NCI-H2227 treated with DMSO at 0.1 percent for 48 hours (cell line): ENCODE measurements at regions not wholly inside any gene's neighbourhood (a gene's known extent, or its start where the extent isn't known, plus 50 kb on each side); places are given as distances from the start of the nearest gene placed in this dataset.
"Not testable (repeated sequence)": the region's sequence is repeated elsewhere in the genome, so short reads cannot be mapped to it uniquely, and the experiment has no call there.

ENCODE experiments used
- DNase-seq: peaks from one replicate; lab custom pipeline; 2025; lab: John Stamatoyannopoulos, UW

DNA sequence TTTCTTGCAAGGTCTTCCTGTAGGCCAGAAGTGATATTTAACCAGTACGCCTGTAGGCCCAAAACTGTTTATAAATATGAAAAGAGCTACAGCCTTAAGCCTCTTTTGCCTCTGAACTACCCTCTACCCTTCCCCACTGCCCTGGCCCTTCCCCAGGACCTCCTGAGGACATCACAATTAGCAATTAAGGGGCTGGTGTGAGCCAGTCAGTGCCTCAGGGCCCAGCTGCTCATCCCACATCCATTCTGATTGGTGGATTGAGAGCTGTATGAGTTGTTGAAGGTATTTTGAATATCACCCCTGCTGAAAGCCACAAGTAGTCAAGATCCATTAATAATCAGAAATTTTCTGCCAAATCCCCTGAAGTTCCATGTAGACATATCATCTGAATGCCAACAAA lies 126.3 kb upstream of the TACR1 start:
- no peak for DNase-seq

DNA sequence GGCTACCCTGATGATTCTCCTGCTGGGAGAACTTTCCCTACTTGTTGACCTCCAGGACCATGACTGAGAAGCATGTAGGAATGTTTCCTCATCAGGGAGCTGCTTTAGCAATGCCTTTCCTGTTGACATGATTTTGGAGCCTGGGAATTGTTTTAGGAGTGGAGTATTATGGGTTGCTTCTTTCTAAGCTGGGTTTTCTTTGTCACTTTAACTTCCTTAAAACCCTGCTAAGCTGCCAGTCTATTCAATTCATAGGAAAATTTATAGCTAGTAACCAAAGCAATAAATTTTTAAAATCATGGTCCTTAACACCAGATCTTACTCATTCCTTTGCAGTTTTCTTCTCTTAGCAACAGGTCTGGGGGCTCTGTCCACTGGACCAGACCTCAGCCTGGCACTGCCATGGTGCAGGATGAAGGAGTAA lies 125.6 kb upstream of the TACR1 start:
- no peak for DNase-seq

DNA sequence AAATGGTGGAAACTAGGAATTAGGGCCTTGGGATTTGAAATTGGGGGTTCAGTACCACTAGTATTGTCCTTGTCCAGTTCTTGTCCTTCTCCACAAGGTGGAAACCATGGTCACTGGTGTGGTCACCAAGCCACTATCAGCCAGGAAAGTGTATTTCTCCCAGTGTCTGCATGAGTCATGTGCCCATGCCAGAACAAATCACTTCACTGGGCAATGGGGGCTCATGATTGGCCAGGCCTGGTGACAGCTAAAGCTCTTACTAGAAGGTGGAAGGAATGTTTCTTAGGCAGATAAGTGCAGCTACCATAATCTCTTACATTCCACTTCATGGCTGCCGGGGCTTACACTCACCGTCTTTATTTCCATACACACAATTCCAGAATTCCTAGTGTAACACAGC lies 124.8 kb upstream of the TACR1 start:
- DNase-seq, result no peak

DNA sequence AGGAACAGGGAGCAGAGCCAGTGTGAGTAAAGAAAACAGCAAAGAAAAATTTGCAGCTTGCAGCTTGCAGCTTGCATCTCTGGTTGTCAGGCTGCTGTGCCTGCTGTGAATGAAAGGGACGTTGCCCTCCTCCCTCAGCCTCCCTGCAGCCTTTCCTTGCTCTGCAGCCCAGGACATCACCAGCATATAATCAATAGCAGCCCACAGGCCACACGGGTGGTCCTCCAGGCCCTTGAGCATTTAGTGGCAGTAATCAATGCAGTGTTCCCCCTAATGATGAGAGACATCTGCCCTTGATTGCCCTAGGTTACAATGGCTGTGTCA lies 122.2 kb upstream of the TACR1 start:
- DNase-seq, result no peak

DNA sequence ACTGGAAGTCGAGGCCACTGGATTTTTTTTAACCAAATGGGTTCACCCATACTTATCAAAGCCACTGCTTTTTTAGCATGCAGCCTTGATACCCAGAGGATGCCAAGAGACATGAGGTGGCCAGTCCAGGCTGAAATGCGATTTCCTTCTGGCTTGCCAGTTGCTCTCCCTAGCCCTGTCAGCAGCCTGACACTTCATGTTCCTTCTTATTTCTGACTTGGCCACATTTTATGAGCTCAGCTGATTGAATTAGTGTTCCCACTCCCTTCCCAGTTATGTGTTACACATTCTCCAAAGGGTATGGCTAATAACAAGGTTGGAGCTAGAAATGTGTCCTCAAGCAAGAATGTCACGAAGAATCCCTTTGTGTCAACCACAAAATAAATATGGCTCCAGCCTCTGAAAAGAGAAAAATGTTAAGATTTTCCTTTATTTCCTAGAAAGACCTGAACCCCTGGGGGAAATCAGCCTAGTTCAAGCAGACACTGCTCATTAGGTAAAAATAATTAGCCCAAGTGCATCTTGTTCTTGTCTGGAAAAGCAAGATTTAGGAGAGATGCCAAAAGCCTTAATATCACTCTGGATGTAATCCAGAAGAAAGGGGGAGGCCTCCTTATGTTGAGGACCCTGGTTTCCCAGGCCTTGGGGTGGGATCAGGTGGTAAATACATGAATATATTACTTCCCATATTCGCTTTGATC lies 121.7 kb upstream of the TACR1 start:
- no peak for DNase-seq

DNA sequence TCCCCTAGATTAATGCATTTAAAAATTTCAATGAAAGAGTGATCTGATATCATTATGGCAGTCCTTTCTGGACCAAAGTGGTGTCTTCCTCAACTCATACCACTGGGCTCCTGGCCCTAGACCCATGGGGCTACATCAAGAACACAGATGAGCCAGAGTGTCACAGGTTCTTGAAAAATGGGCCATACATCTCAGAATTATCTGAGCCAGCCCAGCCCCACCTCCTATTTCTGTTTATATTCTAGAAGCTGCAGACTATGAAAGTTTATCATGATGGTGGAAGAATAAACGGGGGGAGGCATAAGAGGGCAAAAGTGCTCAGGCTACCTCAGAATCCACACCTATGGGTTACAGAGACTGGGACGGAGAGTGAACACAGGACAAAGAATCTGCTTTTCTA lies 120.6 kb upstream of the TACR1 start:
- DNase-seq, result no peak

DNA sequence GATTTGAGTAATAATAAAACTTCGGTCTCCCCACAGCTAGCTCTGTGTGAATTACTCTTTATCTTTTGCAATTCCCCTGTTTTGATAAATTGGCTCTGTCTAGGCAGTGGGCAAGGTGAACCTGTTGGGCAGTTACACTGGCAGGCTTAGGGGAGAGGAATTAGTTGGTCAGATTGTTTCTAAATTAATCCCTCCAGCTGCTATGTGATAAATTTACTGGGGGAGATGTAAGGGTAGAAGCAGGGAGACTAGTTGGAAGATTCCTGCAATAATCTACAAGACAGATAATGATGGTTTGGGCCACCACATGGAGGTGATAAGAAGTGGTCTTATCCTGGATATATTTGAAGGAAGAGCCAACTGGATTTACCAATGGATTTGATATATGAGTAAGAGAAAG lies 118.5 kb upstream of the TACR1 start:
- no peak for DNase-seq

DNA sequence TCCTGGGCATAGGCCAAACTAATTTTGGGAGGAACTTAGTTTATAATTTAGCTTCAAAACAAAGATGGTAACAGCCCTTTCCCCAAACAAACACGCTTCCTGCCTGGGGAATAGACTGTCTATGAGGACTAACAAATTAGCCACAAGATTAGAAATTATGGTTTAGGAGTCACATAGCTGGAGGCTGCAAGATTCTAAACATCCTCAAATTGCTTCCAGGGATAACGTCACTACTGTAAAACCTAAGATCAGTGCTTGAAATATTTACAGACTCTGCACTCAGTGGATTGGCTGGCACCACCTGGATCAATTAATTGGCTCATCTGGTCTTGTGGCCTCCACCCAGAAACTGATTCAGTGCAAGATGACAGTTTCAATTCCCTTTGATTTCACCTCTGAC lies 118.0 kb upstream of the TACR1 start:
- DNase-seq, result no peak

DNA sequence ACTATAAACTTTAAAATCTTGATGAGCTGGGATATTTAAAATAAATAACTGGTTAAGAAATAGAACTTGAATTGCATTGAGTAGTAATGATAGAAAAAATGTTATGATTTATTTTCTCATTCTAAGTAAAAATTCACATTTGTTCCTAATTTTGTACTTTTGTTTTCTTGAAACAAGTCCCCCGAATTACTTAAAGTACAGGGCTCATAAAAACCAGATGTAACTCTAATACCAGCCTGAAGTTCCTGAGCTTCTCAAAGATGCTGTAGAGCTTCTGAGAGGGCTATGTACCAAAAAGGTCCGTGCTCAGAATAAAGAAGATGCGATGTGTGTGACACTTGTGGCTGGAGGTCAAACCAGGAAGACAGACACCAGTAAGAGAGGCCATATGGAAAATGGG lies 116.1 kb upstream of the TACR1 start:
- DNase-seq, result no peak

DNA sequence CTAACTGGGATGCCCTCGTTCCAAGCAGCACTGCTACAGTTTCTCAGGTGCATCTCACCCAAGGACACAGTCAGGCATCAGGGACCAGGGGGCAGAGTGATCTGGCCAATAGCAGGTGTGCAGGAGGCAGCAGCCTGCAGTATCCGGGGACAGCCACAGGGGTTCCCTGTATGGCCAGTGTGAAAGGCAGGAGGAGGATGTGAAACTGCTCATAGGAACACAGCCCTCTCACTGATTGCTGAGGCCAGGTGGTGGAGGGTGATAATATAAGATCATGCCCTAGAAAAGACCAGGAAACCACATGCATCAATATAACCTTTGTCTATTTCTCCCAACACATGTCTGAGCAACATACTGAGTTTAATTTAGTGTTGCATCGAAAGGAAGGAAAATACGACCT lies 112.7 kb upstream of the TACR1 start:
- DNase-seq, result no peak

DNA sequence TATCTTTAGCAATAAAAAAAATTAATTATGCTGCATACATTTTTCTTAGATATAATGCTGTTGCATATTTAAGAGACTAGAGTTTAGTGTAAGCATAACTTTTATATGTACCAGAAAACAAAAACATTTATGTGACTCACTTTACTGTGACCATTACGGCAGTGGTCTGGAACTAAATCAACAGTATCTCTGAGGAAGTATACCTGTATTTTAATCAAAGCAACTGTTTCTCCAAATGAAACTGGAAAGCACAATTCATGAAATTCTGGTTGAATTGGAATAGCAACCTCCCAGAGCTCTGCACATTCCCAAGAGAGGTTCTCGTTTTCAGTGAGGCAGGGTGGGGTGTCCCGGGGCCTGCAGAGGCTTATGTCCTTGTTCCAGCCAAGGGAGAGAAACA lies 112.2 kb upstream of the TACR1 start:
- no peak for DNase-seq

DNA sequence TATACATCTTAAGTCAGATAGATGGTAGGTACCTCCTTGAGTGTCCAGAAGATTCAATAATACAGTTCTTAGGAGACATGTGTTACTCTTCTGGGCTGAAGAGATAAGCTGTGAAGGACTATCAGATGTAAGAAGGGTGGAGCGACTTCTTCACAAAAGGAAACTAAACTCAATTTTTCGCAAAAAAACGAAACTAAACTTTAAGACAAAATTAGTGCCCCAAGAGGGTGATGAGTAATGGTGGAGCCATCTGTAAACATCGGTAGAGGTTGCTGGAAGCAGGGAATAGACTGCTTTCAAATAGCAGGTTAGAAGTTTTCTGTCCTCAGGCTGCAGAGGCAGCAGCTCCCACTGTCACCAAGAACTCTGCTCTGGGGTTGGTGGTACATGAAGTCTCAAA lies 111.6 kb upstream of the TACR1 start:
- no peak for DNase-seq

DNA sequence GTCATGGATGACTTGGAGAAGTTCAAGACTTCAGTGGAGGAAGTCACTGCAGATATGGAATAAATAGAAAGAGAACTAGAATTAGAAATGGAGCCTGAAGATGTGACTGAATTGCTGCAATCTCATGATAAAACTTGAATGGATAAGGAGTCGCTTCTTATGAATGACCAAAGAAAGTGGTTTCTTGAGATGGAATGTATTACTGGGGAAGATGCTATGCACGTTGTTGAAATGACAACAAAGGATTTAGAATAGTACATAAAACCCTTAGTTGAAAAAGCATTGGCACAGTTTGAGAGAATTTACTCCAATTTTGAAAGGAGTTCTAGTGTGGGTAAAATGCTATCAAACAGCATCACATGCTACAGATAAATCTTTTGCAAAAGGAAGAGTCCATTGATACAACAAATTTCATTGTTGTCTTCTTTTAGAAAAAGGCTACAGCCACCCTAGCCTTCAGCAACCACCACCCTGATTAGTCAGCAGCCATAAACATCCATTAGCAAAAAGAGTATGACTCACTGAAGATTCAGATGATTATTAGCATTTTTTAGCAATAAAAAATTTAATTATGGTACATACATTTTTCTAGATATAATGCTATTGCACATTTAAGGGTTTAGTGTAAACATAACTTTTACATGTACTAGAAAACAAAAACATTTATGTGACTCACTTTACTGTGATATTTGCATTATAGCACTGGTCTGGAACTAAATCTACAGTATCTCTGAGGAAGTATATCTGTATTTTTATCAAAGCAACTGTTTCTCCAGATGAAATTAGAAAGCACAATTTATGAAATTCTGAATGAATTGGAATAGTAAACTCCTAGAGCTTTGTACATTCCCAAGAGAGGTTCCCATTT lies 110.5 kb upstream of the TACR1 start:
- no peak for DNase-seq

DNA sequence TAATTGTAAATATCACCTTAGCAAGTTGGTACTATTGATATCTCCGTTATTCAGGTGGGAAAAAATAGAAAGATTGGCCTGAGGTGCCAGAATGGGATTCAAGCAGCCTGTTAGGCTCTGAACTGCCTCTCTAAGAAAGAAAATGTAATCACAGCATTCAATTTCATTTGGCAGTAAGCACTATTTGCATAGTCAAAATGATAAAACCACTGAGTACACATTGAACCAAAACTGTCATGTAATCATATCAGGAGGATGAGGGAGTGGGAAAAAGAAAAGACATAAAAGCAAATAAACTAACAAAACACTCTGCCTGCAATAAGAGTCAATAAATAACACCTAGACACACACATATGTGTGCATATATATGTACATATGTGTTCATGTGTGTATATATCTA lies 103.9 kb upstream of the TACR1 start:
- DNase-seq, result no peak

DNA sequence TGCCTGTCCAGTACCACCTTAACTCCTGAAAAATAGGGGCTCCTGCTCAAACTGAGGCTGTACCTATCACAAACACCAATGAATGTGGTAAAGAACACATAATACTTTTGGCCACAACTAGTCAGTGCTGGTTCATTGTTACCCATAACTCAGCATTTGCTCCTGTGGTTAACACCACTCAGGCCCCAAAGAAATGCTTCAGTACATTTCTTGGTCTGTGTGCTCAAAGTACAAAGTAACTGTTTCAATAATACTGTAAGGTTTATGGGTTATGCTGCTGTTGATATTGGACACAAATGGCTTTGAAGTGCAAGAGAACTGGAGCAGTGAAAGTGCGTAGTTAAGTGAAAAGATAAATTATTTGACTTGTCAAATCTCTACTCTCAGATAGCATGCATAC lies 95.0 kb upstream of the TACR1 start:
- DNase-seq, result no peak

DNA sequence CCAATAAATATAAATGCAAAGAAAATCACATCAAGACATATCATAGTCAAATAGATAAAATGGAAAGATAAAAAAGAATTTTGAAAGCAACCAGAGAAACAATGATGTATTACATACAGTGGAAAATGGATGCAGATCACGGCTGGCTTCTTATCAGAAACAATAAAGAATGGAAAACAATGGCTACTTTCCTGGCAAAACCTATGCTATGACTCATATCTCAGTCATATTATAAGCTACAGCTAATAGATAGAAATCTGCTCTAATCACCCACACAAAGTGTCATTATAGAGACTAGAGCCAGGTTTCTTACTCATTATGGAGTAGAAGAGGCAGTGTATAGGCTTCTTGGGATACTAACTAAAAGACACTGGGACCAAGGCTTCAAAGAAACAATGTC lies 93.5 kb upstream of the TACR1 start:
- DNase-seq, result no peak

DNA sequence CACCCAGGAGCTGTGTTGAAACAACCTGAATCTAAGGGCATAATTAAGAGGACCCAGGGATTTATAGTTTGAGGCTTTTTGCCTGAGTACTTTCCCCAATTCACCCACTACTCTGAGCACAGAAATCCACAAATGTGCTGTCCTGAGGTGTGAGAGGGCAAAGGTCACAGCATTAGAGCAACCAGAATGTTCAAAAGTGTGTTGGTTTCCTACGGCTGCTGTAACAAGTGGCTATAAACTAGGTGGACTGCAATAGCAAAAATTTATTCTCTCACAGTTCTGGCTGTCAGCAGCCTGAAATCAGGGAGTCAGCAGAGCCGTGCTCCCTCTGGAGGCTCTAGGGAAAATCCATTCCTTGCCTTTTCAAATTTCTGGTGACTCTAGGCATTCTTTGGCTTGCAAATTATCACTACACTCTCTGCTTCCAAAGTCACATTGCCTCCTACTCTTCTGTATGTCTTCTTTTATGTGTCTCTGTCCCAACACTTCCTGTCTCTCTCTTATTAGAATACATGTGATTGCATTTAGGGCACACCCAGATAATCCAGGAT lies 91.4 kb upstream of the TACR1 start:
- peak; percentile 17 for DNase-seq

DNA sequence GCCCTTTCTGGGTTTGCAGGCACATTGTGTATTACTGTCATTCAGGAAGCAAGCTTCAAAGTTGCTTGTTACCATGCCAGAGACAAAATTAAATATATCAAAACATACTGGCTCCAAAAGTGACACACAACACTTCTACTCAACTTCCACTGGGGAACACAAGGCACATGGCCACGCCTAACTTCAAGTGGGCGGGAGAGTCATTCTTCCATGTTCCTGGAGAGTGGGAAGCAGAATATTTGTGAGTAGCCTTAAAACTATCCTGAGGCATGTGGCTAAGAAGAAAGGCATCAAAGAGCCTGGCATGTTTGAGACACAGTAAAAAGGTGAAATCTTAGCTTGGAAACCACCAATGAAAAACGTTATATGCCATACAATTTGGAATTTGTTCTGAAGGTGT lies 90.5 kb upstream of the TACR1 start:
- DNase-seq, result no peak

DNA sequence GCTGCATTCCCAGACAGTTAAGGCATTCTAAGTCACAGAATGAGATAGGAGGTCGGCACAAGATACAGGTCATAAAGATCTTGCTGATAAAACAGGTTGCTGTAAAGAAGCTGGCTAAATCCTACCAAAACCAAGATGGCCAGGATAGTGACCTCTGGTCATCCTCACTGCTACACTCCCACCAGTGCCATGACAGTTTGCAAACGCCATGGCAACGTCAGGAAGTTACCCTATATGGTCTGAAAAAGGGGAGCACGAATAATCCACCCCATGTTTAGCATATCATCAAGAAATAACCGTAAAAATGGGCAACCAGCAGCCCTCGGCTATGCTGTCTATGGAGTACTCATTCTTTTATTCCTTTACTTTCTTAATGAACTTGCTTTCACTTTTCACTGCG lies 89.9 kb upstream of the TACR1 start:
- DNase-seq, result not testable (repeated sequence)

DNA sequence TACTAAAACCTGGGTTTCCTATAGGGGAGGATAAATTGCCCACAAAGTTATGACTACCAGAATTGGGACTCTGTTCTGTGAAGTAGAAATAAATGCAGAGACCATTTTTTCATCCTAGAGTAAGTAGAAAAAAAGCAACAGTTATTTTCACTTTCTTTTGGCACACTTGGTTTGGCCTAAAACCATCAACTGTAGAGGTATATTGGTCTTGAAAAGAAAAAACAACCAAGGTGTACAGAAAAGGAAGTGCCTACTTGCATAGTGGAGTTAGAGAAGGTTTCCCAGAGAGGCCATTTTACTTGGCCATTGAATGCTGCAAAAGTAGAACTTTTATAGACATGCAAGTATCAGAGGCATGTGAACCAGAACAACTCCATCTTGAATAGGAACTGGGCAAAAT lies 89.4 kb upstream of the TACR1 start:
- DNase-seq, result no peak

DNA sequence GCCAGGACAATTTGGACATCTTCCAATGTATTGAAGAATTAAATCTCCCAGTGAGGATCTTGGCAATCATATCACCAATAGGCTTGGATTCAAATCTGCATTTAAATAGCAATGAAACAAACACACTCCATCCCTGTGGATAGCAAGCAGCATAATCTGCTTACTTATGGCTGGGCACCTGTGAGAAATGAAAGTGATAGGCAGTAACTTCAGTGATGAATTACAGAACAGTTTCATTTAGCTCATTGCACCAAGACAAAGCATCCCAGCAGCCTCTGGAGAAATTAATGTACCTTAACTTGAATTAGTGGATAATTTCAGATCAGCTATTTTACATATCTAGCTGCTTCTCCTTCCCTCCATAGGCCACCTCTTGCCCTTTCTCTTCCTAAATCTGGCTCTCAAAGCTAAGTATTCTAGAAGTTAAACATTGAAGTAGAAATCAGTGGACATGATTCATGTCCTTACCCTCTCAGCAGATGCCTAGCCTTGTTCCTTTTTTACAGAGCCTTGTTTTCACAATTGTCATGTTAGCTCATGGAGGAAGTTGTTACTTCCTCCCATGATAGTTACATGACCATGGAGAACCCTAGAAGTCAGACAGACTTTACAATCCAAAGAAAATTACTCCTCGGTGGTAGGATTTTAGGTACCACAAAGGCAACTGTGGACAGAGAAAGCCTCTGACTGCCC lies 88.5 kb upstream of the TACR1 start:
- DNase-seq, result no peak

DNA sequence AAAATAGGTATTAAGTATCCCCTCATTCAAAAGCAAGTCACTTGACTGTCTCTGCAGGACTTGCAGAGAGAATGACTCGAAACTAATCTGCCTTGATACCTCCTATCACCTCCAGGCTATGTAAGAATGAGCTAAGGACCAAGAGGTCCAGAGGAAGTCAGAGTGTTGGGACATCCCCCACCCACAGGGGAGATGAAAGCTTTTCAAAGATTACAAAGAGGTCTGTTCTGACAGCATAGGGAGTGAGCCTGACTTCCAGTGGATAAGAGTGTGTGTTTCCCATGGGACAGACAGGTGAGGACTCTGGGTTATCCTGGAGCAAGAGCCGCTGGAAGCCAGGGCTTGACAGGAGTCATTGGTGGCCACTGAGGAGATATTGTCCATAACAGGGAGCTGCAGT lies 85.0 kb upstream of the TACR1 start:
- DNase-seq, result no peak

DNA sequence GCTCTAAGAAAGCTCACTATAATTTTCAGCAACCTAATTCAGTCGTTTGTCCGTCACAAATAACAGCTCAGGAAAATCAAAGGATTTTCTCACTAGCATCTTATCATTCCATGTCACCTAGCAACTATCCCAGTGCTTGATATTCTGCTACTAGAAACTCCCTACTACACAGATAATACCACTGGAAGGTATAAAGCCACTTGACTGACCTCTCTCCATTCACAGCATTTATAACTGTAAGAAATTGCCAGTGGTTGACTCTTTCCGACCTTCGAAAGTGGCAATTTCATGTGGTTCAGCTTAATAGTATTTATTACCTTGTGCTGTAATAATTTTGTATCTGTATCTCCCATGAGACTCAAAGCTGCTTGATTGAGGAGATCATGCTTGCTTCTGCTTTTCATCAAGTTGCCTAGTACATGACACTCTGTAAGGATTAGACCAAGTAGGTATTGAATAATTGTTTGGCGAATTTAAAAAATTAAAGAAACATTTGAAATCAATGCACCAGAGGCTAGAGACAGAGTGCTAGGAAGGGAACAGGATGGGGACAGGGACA lies 79.6 kb upstream of the TACR1 start:
- DNase-seq, result peak; percentile 94
